HG02870 (cell line): ENCODE measurements at regions not wholly inside any gene's neighbourhood (a gene's known extent, or its start where the extent isn't known, plus 50 kb on each side); places are given as distances from the start of the nearest gene placed in this dataset.

Experiments used
- ATAC-seq: cut with Tn5 transposase; IDR thresholded peaks from one replicate; pipeline ENCODE4 v1.9.1; 2021; ENCODE audit warnings: mild to moderate bottlenecking, moderate library complexity; ENCODE audit not compliant: unreplicated experiment

DNA sequence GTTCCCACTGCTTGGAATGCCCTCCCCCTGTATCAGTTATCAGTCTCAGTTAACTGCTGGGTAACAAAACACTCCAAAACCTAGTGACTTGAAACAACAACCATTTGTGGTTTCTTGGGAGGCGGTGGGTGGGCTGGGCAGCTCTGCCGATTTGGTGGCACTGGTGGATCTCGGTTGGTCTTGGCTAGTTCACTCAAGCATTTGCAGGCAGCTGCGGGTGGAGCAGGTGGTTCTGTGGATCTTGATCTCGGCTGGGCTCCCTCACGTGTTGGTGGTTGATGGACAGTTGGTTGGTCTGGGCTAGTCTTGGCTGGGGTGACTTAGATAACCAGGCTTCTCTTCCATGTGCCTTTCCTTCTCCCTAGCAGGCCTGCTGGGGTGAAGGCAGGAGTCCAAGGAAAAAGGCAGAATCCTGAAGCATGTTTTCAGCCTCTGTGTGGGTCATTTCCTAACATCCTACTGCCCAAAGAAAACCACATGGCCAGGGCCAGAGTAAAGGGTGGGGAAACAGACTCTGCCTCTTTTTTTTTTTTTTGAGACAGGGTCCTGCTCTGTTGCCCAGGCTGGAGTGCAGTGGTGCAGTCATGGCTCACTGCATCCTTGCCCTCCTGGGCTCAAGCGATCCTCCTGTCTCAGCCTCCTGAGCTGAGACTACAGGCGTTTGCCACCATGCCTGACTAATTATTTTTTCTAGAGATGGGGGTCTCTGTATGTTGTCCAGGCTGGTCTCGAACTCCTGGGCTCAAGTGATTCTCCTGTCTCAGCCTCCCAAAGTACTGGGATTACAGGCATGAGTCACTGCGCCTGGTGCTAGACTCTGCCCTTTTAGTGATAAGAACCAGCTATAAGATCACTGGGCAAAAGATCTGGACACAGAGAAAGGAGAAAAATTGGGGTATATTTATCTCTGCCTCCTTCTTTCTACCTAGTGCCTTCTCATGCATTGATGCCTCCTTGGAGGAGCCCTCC, 183.7 kb downstream of the RGS3 start:
- no peak for ATAC-seq

DNA sequence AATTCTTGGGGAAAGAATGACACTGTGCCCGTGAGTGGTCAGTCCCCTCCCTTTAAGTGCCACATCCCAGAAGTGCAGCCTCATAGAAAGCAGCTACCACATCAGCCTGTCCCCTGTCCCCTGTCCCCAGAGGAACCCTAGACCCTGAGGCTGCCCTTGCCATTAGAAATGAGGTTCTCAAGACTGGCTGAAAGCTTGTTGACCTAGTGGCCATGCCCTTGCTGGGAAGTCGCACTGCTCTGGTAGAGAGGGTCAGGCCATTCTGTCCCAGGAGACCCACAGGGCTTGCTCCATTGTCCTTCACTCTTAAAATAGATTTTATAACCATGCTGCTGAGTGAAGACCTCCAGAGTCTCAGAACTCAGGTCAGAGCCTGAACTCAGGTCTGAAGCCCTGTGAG, 184.5 kb downstream of the RGS3 start:
- ATAC-seq, result no peak

DNA sequence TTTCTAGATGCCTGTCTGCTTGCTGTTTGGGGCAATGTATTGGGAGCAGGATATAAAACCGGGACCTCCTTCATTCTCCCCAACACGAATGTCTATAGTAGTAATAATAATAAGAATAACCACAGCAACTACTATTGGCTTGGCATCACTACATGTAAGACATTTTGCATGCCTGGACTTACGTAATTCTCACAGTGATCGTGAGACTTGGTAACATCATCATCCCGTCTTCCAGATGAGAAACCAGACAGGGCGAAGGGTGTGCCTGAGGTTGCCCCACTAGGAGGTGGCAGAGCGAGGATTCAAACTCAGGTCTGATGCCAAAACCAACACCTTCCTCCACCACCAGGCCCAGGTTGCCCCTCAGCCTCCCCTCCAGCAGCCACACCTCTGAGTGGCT, 185.1 kb downstream of the RGS3 start:
- no peak for ATAC-seq

DNA sequence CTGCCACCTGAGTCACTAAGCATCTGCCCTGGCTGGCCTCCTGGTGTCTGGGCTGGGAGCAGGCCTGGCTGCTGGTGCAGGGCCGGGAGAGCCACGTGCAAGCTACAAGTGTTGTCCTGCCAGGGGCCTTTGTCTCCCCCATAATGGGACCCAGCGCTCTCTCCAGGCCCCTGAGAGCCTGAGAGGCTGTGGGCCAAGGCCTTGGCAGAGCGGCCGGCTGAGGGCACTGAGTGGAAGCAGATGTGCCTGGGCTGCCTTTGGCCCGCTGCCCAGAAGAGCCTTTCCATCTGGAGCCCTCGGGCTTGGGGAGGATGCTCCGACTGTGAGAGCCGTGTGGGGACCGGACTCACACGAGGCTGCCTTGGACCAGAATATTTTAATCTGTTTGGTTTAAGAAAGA, 185.5 kb downstream of the RGS3 start:
- no peak for ATAC-seq

DNA sequence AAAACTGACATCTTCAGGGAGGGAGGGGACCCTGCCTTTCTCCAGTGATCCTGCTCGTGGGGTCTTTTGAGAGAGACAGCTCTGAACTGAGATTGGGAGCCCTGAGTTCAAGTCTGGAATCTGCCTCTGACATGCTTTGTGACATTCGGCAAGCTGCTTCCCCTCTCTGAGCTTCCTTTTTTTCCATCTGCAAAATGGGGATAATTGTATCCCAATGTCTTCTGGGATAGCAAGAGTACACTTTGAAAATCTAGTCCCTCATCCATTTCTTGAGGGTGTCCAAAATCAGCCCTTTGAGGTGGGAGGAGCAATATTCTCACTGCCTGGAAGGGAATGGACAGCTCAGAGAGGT, 186.3 kb downstream of the RGS3 start:
- no peak for ATAC-seq

DNA sequence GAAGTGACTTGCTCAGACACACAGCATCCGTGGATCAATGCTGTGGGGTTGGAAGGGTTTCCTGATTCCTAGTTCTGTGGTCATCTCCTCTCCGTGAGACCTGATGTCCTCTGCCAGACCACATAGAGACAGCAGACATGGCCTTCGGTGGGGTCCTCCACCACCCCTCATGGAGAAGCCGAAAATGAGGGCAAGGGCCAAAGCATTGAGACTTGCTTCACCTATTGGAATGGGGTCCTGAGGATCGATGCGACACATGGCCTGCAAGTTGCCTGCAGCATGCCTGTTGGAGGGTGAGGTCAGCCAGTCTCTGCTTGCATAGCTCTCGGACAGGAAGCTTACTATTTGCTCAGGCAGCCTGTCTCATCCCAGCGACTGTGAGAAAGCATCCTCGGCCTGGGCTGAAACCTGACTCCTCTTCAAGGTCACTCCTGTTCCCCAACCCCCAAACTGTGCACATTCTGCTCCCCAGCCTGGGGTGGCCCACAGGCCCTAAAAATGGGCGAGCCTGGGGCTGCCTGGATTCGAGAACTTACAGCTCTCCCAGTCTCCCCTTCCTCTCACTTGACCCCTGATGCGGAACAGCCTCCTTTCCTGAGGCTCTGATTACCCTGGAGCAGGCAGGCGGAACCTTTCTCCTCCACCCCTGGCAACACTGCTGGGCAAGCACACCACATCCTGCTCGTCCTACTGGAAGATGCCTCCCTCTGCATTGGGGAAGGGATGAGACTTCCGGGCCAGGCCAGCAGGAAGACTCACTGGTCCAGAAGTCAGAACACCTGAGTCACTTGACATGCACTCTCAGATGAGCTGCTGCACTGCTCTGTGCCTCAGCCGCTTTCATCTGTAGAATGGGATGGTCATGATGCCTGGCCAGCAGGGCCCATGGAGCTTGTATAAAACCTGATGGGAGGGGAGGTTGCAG, 186.9 kb downstream of the RGS3 start:
- ATAC-seq, result no peak

DNA sequence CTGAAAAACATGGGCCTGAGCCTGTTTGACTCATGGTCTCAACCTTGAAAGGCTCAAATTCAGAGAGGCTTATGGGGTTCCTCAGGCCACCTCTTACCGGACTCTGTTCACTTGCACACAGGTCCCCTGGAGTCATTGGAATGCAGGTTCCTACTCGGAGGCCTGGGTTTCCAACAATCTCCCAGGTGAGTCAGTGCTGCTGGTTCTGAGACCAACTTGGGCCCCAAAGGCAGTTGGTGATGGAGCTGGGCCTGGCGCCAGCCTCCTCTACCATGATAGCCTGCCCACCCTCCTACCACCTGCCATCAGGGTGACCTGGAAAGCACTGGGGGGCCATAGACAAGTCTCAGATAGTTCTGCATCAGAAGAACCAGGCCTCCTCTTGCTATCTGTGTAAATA, 188.4 kb downstream of the RGS3 start:
- no peak for ATAC-seq

DNA sequence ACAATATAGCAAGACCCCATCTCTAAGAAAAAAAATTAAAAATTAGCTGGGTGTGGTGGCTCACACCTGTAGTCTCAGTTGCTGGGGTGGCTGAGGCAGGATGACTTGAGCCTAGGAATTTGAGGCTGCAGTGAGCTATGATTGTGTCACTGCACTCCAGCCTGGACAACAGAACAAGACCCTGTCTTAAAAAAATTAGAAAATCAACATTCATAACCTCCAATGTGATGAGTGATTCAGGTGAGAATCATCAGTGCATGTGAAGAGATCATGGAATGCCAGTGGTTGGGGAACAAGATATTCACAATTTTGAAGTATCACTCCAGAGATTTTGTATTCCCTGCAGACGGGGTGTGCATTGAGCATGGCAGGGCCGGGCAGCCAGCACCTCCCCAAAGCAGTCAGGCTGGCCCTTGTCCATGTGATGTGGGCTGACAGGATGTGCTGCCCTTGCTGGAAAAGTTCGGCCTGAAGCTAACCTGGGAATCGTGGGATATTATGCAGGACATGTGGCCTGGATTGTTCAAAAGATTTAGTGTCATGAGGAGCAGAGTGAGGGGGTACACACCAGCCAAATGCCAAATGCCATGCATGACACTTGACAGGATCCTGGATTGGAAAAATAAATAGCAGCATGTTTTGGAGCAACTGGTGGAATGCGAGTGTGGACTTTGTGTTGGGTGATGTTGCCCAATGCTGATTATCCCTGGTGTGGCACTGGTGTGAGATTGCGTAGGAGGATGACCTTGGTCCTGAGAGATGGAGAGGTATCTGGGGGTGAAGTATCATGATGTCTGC, 189.0 kb downstream of the RGS3 start:
- no peak for ATAC-seq

DNA sequence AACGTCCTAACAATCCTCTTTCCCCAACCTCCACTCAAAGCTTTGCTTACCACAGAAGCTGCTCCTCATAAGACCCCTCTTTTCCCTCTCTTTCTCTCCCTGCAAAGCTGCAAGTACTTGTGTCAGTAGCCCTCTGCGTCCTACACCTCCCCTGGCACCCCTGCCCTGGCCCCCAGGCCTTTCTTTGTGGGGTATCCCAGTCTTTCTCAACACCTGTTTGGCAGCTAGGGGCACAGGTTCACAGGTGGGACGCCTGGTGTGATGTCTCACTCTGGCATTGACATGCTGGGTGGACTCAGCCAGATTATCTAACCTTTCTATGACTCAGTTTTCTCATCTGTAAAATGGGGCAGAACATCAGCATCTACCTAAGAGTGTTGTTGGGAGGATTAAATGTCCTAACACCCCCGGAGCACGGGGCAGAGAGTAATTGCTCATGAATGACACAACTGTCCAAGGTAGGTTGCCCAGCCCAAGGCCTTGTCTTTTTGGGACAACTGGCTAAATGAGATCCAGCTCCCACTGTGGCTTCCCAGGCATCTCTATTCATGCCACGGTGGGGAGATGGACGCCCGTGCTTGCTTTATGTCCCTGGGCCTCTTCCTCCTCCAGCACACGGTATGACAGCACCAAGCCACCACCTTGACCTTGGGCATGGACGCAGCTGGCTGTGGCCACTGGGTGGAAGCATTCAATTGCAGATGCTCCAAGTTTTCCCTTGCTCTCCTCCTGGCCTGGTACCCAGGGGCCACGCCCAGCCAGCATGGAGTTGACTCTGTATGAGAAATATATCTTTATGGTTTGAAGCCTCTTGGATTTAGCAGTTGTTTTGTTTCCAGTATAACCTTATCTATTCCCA, 190.4 kb downstream of the RGS3 start:
- ATAC-seq, result no peak

DNA sequence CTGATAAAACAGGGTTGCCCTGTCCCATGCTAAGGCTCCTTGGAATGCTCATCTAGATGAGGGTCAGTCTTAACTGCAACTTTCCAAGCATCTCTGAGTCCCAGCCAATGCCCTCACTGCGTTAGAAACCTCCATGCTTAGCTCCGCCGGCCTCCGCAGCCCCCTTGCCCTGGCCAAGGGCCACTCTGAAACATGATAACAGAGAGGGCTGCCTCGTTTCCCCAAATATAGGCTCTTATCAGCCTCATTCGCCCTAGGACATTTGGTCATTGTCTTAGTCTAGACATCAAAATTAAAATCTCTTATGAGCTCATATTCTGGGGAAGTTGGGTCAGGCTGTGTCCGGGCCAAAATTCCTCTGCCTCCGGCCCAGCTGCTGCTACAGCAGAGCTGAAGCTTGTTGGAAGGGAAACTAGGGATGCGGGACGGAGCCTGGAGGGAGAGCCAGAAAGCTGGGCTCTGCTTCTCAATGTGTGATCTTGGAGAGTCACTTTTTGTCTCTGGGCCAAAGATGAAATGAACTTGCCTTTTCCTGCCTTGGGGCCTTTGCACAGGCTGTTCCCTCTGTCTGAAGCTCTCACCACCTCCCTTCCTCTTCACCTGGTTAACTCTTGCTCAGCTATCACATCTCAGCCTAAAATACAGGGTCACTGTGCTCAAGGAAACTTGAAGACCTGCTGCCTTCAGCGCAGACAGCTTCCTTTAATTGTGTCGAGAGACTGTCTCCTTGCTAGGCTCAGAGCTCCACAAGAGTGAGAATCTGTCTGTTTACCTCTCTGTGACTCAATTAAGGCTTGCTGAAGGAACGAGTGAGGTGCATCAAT, 191.3 kb downstream of the RGS3 start:
- no peak for ATAC-seq

DNA sequence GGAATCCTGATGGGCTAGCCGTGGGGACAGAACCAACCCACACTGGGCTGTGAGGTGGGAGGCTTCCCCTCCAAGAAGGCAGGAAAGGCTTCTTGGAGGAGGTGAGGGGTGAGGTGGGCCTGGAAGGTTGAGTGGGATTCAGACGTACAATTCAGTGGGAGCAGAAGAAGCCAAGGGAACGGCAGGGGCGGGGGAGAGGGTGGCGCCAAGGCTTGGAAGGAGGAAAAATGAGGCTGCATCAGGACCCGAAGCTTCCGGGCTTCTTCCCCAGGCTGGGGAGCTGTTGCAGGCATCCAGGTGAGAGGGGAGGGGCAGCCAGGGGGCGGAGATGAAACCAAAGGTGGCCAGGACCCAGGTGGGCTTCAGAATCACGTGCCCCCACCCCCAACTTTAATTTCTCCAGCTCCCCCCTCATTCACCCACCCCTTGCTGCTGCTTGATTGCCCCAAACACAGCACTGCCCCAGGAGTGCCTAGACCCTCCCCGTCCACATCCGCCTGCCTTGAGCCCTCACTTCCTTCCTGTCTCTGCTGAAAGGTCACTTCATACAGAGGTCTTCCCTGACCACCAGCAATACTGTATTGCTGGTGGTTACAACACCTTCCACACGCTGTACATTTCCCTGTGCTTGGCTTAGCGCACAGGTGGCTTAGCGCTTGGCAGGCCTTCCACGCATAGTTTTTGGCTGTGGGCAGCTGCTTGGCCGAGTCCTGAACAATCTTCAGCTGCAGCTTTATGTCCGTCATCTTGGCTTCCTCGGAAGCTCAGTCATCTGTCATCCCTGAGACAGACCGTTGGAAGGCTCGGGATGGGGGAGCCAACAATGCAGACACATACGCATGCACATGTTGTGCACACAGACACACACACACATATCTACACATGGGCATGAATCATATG, 193.5 kb downstream of the RGS3 start:
- no peak for ATAC-seq

DNA sequence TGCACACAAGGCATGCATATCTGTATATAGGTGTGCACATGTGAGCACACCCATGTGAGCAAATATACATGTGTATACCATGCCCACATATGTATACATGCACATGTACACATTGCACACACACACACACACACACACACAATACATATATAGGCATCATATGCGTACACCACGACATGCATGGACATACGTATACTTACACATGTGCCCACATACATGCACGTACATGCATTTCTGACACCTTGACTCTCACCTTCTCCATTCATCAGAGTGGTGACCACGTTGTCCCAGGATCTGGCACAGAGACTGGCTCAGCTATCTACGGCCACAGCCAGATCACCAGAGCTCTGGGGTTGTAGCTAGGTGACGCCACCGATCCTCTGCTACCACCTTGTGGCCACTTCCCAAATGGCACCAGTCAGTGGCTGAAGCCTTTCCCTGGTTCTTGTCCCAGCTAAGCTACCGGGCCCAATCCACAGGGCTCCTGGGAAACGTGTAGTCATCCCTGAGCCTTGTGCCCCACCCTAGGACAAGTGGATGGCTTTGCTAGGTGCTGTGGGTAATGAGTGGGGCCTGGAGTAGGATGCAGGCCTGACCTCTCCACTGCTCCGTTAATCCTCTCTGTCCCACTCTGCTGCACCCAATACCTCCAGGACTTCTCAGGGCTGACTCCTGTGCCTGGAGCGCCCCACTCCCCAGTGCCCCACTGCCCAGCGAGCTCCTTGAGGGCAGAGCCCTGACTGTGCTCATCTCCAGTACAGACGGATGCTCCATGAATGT, 194.4 kb downstream of the RGS3 start:
- peak; percentile 83 for ATAC-seq

DNA sequence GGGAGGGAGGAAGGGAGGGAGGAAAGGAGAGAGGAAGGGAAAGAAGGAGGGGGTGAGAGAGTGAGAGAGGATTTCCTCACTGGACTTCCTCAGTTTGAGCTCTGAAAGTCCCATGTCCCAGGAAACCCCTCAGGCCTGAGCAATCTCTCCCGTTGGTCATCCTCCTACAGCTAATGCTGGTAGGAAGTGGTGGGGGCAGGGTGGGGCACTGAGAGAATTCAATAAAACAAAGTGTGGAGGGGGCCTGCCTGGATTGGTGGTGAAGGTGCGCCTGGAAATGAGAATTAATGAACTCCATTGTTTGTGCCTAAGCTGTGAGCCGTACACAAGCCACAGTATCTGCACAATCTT, 195.0 kb downstream of the RGS3 start:
- ATAC-seq, result no peak

DNA sequence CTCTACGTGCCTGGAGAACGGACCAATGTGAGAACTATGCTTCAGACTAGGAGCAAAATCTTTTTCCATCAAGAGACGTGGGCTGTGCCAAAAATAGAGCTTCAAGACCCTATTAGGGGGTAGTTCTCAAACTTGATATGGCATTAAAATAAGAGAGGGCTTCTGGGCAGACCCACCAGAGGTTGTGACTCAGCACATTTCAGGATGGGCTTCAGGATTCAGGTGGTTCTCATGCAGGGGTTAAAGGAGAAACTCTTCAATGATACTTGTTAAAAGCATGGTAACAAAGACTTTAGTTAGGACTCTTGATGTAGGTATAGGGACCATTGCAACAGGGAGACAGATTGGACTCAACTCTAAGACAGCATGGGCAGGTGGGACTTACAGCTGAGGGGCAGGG, 195.5 kb downstream of the RGS3 start:
- ATAC-seq, result no peak

DNA sequence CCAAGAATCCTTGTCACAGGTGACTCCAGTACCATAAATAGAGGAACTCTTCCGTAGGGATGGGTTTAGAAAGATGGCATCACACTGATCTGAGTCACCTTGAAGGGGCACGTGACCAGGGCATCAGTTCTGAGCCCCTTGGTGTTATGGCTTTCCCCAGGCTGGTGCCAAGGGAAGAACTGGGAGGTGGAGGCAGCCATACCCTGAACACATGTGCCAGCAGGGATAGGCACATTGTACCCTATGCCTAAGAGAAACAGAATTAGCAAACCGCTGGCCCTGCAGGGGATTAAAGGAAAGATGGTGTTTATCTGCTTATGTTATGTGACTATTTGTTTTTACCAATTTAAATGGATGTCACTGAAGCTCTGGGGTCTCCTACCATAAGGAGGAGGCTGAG, 196.2 kb downstream of the RGS3 start:
- no peak for ATAC-seq

DNA sequence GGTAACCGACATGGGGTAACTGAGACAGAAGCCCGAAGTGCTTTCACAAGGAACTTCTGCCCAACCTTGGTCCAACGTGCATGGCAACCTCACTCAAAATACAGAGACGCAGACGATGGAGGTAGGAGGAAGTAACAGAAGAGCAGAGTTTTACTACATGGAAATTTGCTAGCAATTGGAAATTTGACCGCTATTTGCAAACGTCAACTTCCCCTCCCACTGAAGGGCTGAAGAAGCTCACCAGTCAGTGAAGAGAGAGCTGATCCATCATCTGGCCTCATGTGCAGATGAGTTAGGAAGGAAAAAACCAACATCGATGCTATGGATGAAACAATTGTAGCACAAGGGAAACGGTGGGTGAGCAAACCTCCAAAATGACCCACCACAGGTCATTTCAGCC, 196.7 kb downstream of the RGS3 start:
- ATAC-seq, result no peak

DNA sequence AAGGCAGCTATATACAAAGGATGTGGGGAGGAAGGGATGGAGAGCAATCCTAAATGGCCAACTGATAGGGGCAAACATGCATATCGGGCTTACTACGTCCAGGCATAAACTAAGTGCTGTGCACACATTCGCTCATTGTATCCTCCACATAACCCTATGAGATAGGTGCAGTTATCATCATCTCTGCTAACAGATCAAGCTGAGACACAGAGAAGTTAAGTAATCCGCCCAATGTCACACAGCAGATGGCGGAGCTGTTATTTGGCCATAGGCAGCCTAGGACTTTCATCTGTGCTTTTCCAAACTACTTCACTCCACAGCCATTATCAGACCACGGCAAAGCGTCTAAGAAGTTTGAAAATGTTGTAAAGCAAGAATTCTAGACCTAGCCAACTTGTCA, 197.5 kb downstream of the RGS3 start:
- ATAC-seq, result no peak
